ENCODE measurements at regions not wholly inside any gene's neighbourhood (a gene's known extent, or its start where the extent isn't known, plus 50 kb on each side); places are given as distances from the start of the nearest gene placed in this dataset.
"Not testable (repeated sequence)": the region's sequence is repeated elsewhere in the genome, so short reads cannot be mapped to it uniquely, and the experiment has no call there.

DNA sequence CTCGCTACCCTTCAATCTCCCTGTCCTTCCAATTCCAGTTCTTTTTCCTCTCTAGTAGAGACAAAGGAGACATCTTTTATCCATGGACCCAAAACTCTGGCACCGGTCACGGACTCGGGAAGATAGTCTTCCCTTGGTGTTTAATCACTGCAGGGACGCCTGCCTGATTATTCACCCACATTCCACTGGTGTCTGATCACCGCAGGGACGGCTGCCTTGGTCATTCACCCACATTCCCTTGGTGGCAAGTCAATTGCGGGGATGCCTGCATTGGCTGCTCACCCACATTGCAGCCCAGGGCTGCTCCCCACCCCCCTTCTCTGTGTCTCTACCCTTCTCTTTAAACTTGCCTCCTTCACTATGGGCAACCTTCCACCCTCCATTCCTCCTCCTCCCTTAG is 90.2 kb upstream of the RBM19 start:
- WGBS, 10 experiments = 0 to 85% (median 40%) methylated on average over 2 to 7 of the region's 8 CpGs; no CpG with 5 or more reads in 5 of the 10 experiments
- ATAC-seq (replicated peaks in 6 of 8); H3K27ac ChIP-seq; H3K4me3 ChIP-seq; H3K4me1 ChIP-seq (replicated peaks in 1 of 2); in situ Hi-C loops (cut with MboI; ENCODE audit: low pct_unique_long_range_greater_than_20kb in 2 of 9, low sequenced_read_pairs in 9 of 9, unreplicated experiment in 9 of 9): not testable (repeated sequence)

GRCh38 chr12:114054982-114055381 is 88.9 kb upstream of the RBM19 start:
- H3K27ac ChIP-seq = no peak overlapping the region
- no peaks in the 10 kb centered on the region for H3K4me1 ChIP-seq (replicated peaks in 1 of 2)
- no peak for ATAC-seq (replicated peaks in 6 of 8)
- no peak overlapping the region for H3K4me3 ChIP-seq
- in situ Hi-C loops (cut with MboI; ENCODE audit: low pct_unique_long_range_greater_than_20kb in 2 of 9, low sequenced_read_pairs in 9 of 9, unreplicated experiment in 9 of 9) = no loop called here
- 0 to 64% (median 35%) methylated on average over 1 to 5 of the region's 7 CpGs; no CpG with 5 or more reads in 4 of the 10 experiments for WGBS, 10 experiments

GRCh38 chr12:114046236-114046998 is 80.3 kb upstream of the RBM19 start:
- in situ Hi-C loops (cut with MboI; ENCODE audit: low pct_unique_long_range_greater_than_20kb in 2 of 9, low sequenced_read_pairs in 9 of 9, unreplicated experiment in 9 of 9) = no loop called here
- ATAC-seq (replicated peaks in 6 of 8) = no peak

DNA sequence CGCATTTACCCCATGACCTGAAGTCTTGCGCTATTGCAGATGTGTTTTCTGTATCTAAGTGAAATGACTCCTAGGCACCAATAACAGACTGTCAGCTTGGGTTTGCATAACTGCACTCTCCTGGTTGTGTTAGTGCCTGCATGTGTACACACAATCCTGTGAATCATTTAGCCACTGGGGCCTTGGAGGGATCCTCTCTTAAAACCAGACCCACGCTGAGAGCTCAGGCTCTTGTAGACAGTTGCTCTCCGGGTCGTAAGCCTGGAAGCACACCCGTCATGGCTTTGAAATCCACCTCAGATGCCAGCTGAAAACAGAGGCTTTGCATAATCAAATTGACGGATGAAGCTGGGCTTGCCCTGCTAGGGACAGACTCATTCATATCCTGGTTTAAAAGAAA is 79.2 kb upstream of the RBM19 start:
- 0 to 75% (median 38%) methylated on average over 1 to 7 of the region's 7 CpGs; no CpG with 5 or more reads in 1 of the 10 experiments for WGBS, 10 experiments
- ATAC-seq (replicated peaks in 6 of 8) = peak in 2 of 8 experiments; percentile 74 to 84
- Histone ChIP-seq H3K27ac (no peak overlapping the region), H3K4me1 (replicated peaks in 1 of 2) (no peaks in the 10 kb centered on the region), H3K4me3 (no peak overlapping the region)
- in situ Hi-C loops (cut with MboI; ENCODE audit: low pct_unique_long_range_greater_than_20kb in 2 of 9, low sequenced_read_pairs in 9 of 9, unreplicated experiment in 9 of 9) = no loop called here

More at GRCh38 chr12:114046236-114046998, 80.3 kb upstream of the RBM19 start:
- Histone ChIP-seq H3K4me3 (no peak overlapping the region), H3K27ac (no peak overlapping the region), H3K4me1 (replicated peaks in 1 of 2) (no peaks in the 10 kb centered on the region)
- WGBS, 10 experiments = 0 to 65% (median 43%) methylated on average over 1 to 6 of the region's 6 CpGs; no CpG with 5 or more reads in 3 of the 10 experiments

DNA sequence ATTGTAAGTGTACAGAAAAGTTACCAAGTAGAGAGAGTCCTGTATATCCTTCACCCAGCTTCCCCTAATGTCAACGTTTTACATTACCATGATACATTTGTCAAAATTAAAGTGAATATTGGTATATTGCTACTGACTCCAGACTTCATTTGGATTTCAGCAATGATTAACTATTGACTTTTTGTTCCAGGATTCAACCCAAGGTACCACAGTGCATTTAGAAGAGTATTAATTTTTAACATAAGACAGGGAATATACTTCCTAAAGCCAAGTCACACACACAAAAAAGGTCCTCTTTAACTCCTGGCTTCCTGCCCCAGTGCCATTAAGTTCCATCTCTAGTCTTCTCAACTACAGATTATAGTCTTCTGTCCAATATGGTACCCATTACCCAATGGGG is 75.5 kb upstream of the RBM19 start:
- no peak for ATAC-seq (replicated peaks in 6 of 8)
- in situ Hi-C loops (cut with MboI; ENCODE audit: low pct_unique_long_range_greater_than_20kb in 2 of 9, low sequenced_read_pairs in 9 of 9, unreplicated experiment in 9 of 9) = no loop called here
- no peak overlapping the region for H3K4me3 ChIP-seq
- H3K27ac ChIP-seq = no peak overlapping the region
- H3K4me1 ChIP-seq (replicated peaks in 1 of 2) = no peaks in the 10 kb centered on the region
- WGBS, 10 experiments = 0 to 75% (median 53%) methylated on average over 1 of the region's 1 CpG; no CpG with 5 or more reads in 2 of the 10 experiments

DNA sequence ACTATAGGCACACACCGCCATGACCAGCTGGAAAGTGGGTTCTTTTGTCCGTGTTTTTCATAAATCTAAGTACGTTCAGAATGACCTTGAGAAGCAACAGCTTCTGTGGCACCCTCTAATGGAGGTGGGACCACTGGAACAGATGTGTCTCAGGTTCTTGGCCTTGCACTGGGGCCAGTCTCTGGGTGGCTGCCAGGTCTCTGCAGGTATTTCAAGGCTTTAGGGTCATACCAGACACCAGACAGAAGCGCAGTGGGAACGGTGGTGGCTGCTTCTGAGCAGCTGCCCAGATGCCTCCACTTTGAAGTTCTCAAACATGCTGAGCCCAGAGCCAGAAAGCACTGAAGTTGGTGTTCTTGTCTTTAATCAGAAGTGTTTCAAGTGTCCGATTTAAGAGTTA is 75.0 kb upstream of the RBM19 start:
- WGBS, 10 experiments = 15 to 78% (median 63%) methylated on average over 1 to 5 of the region's 6 CpGs; no CpG with 5 or more reads in 1 of the 10 experiments
- in situ Hi-C loops (cut with MboI; ENCODE audit: low pct_unique_long_range_greater_than_20kb in 2 of 9, low sequenced_read_pairs in 9 of 9, unreplicated experiment in 9 of 9) = no loop called here
- no peaks in the 10 kb centered on the region for H3K4me1 ChIP-seq (replicated peaks in 1 of 2)
- H3K27ac ChIP-seq = no peak overlapping the region
- no peak overlapping the region for H3K4me3 ChIP-seq
- ATAC-seq (replicated peaks in 6 of 8) = no peak

- WGBS, 10 experiments = 50 to 100% (median 89%) methylated on average over 1 to 3 of the region's 3 CpGs
- no peaks in the 10 kb centered on the region for H3K4me1 ChIP-seq (replicated peaks in 1 of 2)
- no peak for ATAC-seq (replicated peaks in 6 of 8)
- in situ Hi-C loops (cut with MboI; ENCODE audit: low pct_unique_long_range_greater_than_20kb in 2 of 9, low sequenced_read_pairs in 9 of 9, unreplicated experiment in 9 of 9) = no loop called here
- H3K27ac ChIP-seq = no peak overlapping the region
- no peak overlapping the region for H3K4me3 ChIP-seq
These were observed 72.8 kb upstream of the RBM19 start for GRCh38 chr12:114038962-114039361.

- 20 to 88% (median 64%) methylated on average over 1 to 2 of the region's 3 CpGs; no CpG with 5 or more reads in 4 of the 10 experiments for WGBS, 10 experiments
- in situ Hi-C loops (cut with MboI; ENCODE audit: low pct_unique_long_range_greater_than_20kb in 2 of 9, low sequenced_read_pairs in 9 of 9, unreplicated experiment in 9 of 9) = no loop called here
- Histone ChIP-seq H3K4me3 (no peak overlapping the region), H3K27ac (no peak overlapping the region), H3K4me1 (replicated peaks in 1 of 2) (no peaks in the 10 kb centered on the region)
- no peak for ATAC-seq (replicated peaks in 6 of 8)
These were observed 66.7 kb upstream of the RBM19 start for GRCh38 chr12:114032801-114033200.

DNA sequence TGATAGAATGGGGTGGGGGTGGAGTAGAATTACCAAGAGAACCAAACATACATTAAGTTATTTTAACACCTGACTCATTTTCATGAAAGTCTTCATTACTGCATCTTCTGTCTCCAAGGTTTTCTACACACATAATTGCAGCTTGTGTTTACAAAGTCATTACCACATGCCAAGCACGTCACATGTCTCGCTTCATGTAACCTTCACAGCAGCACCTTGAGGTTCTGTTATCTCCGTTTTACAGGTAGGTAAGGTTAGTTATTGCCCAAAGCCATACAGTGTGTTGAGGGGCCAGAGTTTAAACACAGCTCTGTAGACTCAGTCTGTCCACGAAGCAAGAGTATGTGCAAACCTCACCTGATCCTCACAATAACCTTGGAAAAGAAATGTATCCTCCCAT is 64.3 kb upstream of the RBM19 start:
- no peak for ATAC-seq (replicated peaks in 6 of 8)
- H3K27ac ChIP-seq = no peak overlapping the region
- H3K4me1 ChIP-seq (replicated peaks in 1 of 2) = no peaks in the 10 kb centered on the region
- no peak overlapping the region for H3K4me3 ChIP-seq
- 0 to 71% (median 27%) methylated on average over 1 to 4 of the region's 4 CpGs; no CpG with 5 or more reads in 2 of the 10 experiments for WGBS, 10 experiments
- in situ Hi-C loops (cut with MboI; ENCODE audit: low pct_unique_long_range_greater_than_20kb in 2 of 9, low sequenced_read_pairs in 9 of 9, unreplicated experiment in 9 of 9) = no loop called here

DNA sequence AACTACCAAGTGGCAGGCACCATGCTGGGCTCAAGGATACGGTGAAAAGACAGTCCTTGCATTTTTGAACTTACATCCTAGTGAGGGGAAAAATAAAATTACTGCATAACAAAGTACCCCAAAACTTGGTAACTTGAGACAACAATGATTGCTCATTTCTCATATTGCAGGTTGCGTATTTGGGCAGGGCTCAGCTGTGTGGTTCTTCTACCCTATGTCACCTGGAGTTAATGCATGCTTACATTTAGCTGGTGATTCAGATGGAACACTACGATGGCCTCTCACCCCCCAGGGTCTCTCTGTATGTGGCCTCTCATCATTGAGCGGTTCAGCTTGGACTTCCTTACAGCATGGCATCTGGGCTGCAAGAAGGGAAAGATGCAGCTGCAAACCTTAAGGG is 60.7 kb upstream of the RBM19 start:
- WGBS, 10 experiments = 0 to 74% (median 63%) methylated on average over 1 to 4 of the region's 4 CpGs; no CpG with 5 or more reads in 3 of the 10 experiments
- Histone ChIP-seq H3K4me3 (no peak overlapping the region), H3K27ac (no peak overlapping the region), H3K4me1 (replicated peaks in 1 of 2) (no peaks in the 10 kb centered on the region)
- no peak for ATAC-seq (replicated peaks in 6 of 8)
- in situ Hi-C loops (cut with MboI; ENCODE audit: low pct_unique_long_range_greater_than_20kb in 2 of 9, low sequenced_read_pairs in 9 of 9, unreplicated experiment in 9 of 9) = no loop called here

DNA sequence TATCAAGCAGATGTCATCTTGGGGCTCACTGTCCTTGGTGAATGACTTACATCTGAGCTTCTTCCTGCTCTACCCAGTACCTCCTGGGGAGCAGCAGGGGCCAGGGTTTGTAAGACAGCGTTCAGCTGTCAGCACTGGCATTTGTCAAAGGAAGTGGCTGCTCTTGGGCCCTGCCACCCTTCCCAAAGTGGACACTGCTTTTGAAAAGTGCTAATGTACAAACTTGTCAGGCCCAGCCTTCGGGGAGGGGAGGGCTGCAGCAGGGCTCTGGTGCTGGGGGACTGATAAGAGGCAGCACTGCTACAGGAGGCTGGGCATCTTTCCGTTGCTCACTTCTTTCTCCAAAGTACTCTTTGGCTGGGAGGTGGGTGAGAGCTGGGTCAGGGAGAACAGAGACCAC is 59.8 kb upstream of the RBM19 start:
- no peaks in the 10 kb centered on the region for H3K4me1 ChIP-seq (replicated peaks in 1 of 2)
- 0 to 60% (median 14%) methylated on average over 1 to 2 of the region's 3 CpGs; no CpG with 5 or more reads in 5 of the 10 experiments for WGBS, 10 experiments
- no peak overlapping the region for H3K27ac ChIP-seq
- H3K4me3 ChIP-seq = no peak overlapping the region
- ATAC-seq (replicated peaks in 6 of 8) = no peak
- in situ Hi-C loops (cut with MboI; ENCODE audit: low pct_unique_long_range_greater_than_20kb in 2 of 9, low sequenced_read_pairs in 9 of 9, unreplicated experiment in 9 of 9) = no loop called here

DNA sequence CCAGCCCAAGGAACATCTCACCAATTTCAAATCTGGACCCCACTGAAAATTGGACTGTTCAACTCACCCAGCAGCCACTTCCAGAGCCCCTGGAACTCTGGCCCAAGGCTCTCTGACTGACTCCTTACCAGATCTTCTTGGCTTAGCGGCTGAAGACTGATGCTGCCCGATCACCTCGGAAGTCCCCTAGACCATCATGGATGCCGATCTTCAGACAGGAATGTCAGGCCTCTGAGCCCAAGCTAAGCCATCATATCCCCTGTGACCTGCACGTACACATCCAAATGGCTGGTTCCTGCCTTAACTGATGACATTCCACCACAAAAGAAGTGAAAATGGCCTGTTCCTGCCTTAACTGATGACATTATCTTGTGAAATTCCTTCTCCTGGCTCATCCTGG is 56.0 kb upstream of the RBM19 start:
- H3K27ac ChIP-seq; ATAC-seq (replicated peaks in 6 of 8); H3K4me3 ChIP-seq; H3K4me1 ChIP-seq (replicated peaks in 1 of 2); in situ Hi-C loops (cut with MboI; ENCODE audit: low pct_unique_long_range_greater_than_20kb in 2 of 9, low sequenced_read_pairs in 9 of 9, unreplicated experiment in 9 of 9): not testable (repeated sequence)
- 87% methylated on average over 3 of the region's 5 CpGs; no CpG with 5 or more reads in 9 of the 10 experiments for WGBS, 10 experiments

- 0 to 71% (median 36%) methylated on average over 1 of the region's 1 CpG; no CpG with 5 or more reads in 3 of the 10 experiments for WGBS, 10 experiments
- ATAC-seq (replicated peaks in 6 of 8) = peak in 2 of 8 experiments; percentile 71 to 91
- H3K4me3 ChIP-seq = no peak overlapping the region
- no peaks in the 10 kb centered on the region for H3K4me1 ChIP-seq (replicated peaks in 1 of 2)
- in situ Hi-C loops (cut with MboI; ENCODE audit: low pct_unique_long_range_greater_than_20kb in 2 of 9, low sequenced_read_pairs in 9 of 9, unreplicated experiment in 9 of 9) = no loop called here
- no peak overlapping the region for H3K27ac ChIP-seq
These were observed 52.5 kb upstream of the RBM19 start for GRCh38 chr12:114018669-114019068.

All from motor neuron (in vitro differentiated cells).